GM21737 (cell line): ENCODE measurements at regions not wholly inside any gene's neighbourhood (a gene's known extent, or its start where the extent isn't known, plus 50 kb on each side); places are given as distances from the start of the nearest gene placed in this dataset.
"Not testable (repeated sequence)": the region's sequence is repeated elsewhere in the genome, so short reads cannot be mapped to it uniquely, and the experiment has no call there.

Experiments used
- ATAC-seq: cut with Tn5 transposase; IDR thresholded peaks from one replicate; pipeline ENCODE4 v1.9.1; 2021; ENCODE audit warnings: mild to moderate bottlenecking, moderate library complexity; ENCODE audit not compliant: unreplicated experiment

DNA sequence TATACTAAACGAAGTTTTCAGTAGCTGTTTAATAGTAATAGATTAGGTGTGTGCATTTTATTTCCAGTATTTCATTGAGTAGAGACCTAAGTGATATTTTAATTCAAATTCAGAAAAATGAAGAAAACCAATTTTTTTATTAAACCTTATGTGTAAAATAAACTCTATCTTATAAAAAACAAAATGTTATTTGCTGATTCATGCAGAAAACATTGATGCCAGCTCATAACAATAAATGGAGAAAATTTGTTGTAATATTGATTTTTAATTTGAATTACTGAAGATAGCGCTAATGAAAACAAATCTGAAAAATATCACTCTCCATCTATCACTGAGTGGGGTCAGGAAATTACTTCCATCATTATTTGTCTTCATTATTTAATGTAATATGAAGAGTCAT, 1177.8 kb upstream of the SEMA6A start:
- ATAC-seq = no peak

GRCh38 chr5:117748336-117748735, 1173.7 kb upstream of the SEMA6A start:
- ATAC-seq = no peak

GRCh38 chr5:117743337-117743736, 1168.7 kb upstream of the SEMA6A start:
- no peak for ATAC-seq

GRCh38 chr5:117741655-117742206, 1167.1 kb upstream of the SEMA6A start:
- ATAC-seq = no peak

DNA sequence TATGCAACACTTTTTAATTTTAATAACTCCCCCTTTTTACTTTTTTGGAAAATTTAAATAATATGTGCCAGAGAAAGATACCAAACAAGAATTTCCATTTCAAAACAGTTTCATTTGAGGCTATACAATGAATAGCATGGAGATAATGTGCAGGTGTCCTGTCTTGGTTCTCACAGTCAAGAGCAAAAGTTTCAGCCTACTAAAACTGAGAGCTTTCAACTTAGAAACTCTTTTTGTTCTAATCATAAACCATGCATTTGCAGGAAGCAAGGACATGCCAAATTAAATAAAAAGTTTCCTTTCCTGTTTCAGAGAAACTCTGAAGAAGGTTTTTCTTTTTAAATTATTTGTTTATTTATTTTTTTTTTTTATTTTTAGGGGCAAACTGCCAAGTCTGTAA, 1165.6 kb upstream of the SEMA6A start:
- no peak for ATAC-seq

- no peak for ATAC-seq
Measured at GRCh38 chr5:117738571-117738970, 1163.9 kb upstream of the SEMA6A start.

DNA sequence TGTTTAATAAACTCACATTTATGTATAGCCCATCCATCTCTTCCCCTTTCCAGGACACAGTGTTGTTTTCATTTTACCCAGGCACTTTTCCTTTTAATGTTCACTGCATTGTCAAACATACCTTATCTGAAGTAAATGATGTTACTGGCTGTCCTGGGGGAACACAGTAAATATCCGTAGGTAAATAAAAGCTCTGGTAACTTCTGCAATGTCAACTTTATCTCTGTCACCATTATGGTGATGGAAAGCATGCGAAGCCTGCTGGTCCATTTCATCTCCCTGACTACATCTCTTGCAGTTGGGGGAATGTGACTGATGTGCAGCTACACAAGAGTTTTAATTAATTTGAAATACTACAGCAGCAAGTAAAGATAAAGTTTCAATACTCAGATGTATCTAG, 1162.1 kb upstream of the SEMA6A start:
- ATAC-seq = no peak

DNA sequence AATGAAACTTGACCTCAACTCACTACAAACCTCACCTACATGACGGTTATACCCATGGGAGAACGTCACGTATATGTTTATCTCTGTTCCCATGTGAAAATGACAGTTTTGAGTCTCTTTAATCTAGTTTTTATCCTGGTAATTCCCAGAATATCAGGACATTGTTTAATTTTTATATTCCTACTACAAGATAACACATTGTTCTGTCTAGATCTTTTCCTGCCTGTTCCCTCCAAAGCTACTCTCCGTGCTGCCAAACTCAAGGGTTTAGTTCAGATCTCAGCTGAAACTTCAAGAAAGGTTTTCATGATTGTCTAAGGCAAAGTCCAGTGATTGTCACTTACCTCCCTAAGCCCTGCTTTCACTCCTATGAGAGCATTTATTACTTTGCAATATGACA, 1159.4 kb upstream of the SEMA6A start:
- ATAC-seq = no peak

- ATAC-seq = no peak
Measured at GRCh38 chr5:117733051-117733450, 1158.4 kb upstream of the SEMA6A start.

GRCh38 chr5:117732264-117732663, 1157.6 kb upstream of the SEMA6A start:
- no peak for ATAC-seq

DNA sequence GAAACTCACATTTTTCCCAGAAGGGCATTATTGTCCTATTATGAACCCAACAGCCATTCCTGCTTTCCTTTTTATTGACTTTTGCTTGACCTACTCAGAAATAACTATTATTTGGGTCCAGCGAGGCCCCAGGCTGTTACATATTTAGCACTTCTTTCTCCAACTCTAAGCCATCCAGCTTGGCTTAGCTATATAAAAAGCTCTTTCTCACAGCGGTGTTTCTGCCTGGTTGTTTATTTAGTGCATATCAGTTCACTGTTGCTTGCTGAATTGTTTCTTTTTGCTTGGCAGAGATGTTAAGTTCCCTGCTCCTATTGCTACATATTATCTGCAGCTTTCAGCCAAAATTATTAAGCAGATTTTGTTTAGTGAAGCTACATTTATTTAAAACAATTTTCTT, 1156.8 kb upstream of the SEMA6A start:
- ATAC-seq = no peak

GRCh38 chr5:117720784-117721183, 1146.2 kb upstream of the SEMA6A start:
- ATAC-seq = not testable (repeated sequence)

DNA sequence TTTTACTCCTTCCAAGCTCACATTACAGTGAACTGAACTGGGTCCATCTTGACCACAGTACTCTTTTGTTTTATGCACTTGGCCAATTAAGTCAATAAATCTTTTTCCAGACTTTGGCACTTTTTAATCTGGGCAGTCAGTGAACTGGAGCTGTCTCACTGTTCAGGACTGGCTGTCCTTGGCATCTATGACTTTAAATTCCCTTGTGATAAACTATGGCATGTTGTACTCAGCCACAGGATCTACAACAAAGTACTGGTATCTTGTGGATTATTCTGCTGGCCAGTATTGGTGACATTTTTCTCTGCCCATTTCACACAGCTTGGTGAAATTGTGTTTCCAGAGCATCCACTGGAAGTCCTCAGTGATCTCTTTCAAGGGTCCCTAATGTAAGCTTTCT, 1144.8 kb upstream of the SEMA6A start:
- no peak for ATAC-seq

GRCh38 chr5:117713585-117714198, 1139.1 kb upstream of the SEMA6A start:
- ATAC-seq = no peak

DNA sequence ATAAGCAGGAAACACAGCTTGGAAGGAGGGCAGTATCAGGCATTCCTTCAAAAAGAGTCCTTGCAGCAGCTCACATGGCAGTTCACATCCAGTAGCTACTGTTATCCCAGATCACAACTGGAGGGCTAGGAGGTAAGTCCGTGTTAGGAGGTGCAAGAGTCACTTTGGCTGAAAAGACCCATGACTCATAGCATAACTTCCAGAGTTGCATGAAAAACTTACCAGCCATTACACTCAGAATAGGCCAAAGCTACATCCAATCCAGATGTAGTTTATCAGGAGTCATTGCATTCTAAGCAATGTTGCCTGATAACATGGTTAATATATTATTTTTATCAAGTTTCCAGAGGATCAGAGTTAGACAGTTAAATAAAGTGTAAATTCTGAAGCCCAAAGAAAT, 1126.4 kb upstream of the SEMA6A start:
- no peak for ATAC-seq

DNA sequence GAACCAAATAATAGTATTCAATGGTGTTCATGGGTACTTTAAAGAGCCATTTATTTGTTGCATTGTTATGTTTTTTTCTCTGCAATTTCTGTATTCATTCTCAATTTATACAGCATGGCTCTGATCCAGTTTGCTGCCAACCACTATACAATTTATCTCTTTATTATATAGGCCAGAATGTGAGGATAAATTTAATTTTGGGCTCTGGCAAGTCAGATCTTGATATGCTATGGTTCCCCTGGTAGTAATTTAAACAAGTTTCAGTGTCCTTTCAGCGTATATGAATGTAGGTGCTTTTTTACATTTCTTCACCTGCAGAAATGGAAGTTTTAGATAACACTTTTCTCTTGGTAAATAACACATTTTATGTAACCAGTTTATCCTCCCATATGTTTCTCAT, 1118.0 kb upstream of the SEMA6A start:
- ATAC-seq = no peak

GRCh38 chr5:117691081-117691870, 1116.7 kb upstream of the SEMA6A start:
- no peak for ATAC-seq

GRCh38 chr5:117690612-117691011, 1116.0 kb upstream of the SEMA6A start:
- no peak for ATAC-seq

DNA sequence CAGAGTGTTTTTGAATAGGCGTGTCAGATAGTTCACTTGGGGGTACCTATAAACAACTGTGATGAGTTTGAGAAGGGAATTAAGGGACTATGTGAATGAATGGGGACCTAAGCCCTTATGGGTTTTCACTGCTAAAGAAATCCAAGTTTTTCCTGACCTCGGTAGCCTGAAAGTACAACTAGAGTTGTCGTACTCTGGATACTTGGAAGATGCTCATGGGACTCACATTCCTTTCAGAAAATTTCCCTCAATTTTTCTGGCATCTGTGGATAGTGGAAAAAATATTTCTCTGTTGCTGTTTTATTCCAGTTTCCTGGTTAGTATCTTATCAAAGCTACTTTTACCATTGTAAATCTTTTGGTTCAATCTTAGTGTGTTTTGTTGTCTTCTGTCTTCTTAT, 1112.3 kb upstream of the SEMA6A start:
- no peak for ATAC-seq

DNA sequence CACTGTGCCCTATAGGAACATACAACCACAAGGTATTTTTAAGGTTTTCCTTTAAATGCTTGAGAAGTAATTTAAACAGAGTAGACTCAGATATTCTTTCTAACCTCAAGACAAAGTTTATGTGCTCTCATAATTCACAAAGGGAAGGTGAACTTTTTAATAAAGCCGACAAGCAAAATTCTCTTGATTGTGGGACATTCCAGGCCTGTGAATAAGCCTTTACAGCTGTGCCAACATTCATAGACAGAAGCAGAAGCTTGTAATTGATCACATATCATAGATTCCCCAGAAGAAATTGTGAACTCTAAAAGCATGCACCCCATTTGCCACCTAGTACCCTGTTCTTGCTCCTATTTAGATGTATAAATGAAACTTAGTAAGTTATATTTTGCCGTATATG, 1107.8 kb upstream of the SEMA6A start:
- ATAC-seq = no peak

DNA sequence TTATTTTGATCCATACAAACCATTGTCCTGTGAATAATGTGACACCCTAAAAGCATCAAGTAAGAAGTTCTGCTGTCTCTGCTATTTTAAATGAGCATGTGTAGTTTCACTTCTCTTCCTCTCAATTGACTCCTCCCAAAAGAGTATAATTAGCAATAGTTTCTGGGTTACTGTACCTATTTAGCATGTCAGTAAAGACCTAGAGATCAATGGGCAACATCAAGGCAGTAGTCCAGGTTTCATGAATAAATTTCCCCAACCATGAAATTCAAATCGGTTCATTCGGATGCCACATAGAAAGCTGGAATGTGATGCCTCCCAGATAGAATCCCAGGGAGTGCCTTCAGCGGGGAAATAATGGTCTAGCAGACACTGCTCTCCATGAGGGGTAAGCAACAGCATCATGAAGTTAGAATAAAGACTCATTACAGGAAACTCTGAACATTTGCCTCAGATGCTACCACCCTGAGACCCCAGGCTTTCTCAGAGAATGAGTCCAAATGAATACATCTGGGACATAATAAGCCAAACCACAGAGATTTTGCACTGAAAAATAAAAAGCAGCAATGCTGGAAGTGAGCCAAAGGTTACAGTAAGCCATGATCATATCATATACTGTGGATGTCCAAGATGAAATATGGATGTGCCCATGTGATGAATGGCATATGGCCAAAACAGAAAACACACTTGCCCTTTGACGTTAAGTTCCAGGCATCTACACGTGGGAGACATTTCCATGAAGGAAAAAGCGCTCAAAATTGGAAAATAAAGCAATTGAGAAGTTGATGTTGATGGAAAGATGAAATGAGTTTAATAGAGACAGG, 1107.0 kb upstream of the SEMA6A start:
- no peak for ATAC-seq

GRCh38 chr5:117680426-117680825, 1105.8 kb upstream of the SEMA6A start:
- no peak for ATAC-seq
